Upper lobe of left lung (tissue), 4 donors: ENCODE measurements at regions not wholly inside any gene's neighbourhood (a gene's known extent, or its start where the extent isn't known, plus 50 kb on each side); places are given as distances from the start of the nearest gene placed in this dataset.
"Not testable (repeated sequence)": the region's sequence is repeated elsewhere in the genome, so short reads cannot be mapped to it uniquely, and the experiment has no call there.

Experiments used
- EP300 ChIP-seq, 4 donors: sonication (generic); formaldehyde crosslinking; IDR thresholded peaks; one replicate each; pipeline ENCODE4 v1.5.1; 2017; ENCODE audit warnings: antibody characterized with exemption in 4 of 4, control low read depth in 2 of 4
- POLR2A ChIP-seq, 4 donors: fragments of 450-650 bp; IDR thresholded peaks; one replicate each; pipeline ENCODE4 v1.5.1; 2016 to 2017; ENCODE audit warnings: antibody characterized with exemption in 4 of 4, mild to moderate bottlenecking in 2 of 4
- TF ChIP-seq, protein P1 (sequence below), 6 experiments: fragments of 450-650 bp in 4 of 6; fragments of 200-600 bp in 2 of 6; sonication (generic) in 2 of 6; IDR thresholded peaks; one replicate each; pipeline ENCODE4 v1.5.1; 2016 to 2019; ENCODE audit warnings: antibody characterized with exemption in 6 of 6

DNA sequence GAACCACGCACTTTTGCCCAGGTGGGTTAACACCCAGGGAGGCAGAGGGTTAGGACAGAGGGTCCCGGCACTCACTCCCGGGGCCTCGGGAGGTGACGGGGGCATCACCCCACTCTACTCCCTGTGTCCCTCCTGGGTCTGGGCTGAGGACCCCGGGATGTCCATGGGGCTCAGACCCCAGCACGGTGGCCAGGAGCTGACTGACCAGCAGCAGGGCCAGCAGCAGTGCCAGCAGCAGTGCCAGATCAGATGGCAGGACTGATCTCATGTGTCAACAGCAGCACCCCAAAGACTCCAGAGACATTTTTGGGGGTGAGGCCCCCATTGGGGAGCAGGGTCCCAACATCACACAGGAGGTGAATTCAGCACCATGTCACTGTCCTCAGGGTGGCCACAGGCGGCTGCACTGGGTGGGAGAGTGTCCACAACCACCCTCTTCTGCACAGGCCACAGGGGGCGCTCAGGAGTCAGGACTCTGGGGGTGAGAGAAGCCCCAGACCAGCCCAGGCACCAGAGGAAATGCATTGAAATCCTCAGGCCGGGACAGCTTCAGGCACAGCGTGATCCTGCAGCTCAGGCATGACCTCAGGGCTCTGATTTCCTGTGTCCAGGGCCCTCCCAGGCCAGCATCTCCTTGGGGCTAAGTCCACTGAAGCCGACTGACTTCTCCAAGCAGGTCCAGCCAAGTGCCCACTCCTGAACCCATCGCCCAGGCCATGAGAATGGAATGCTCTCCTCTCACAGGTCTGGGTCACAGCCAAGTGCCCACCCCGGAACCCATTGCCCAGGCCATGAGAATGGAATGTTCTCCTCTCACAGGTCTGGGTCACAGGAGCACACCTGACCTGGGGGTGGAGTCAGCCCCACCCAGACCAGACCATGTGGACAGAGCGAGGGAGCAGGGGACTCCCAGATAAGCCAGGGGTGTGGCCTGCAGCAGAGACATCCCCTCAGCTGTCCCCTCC is 87.2 kb upstream of the SFSWAP start:
- not testable (repeated sequence) for TF ChIP-seq POLR2A, EP300 (IDR thresholded peaks at IDR 0.05)
- TF ChIP-seq, protein P1, sequence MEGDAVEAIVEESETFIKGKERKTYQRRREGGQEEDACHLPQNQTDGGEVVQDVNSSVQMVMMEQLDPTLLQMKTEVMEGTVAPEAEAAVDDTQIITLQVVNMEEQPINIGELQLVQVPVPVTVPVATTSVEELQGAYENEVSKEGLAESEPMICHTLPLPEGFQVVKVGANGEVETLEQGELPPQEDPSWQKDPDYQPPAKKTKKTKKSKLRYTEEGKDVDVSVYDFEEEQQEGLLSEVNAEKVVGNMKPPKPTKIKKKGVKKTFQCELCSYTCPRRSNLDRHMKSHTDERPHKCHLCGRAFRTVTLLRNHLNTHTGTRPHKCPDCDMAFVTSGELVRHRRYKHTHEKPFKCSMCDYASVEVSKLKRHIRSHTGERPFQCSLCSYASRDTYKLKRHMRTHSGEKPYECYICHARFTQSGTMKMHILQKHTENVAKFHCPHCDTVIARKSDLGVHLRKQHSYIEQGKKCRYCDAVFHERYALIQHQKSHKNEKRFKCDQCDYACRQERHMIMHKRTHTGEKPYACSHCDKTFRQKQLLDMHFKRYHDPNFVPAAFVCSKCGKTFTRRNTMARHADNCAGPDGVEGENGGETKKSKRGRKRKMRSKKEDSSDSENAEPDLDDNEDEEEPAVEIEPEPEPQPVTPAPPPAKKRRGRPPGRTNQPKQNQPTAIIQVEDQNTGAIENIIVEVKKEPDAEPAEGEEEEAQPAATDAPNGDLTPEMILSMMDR (IDR thresholded peaks at IDR 0.05), result not testable (repeated sequence)
